ENCODE measurements at regions not wholly inside any gene's neighbourhood (a gene's known extent, or its start where the extent isn't known, plus 50 kb on each side); places are given as distances from the start of the nearest gene placed in this dataset.

GRCh38 chr12:111295176-111295575 lies 73.7 kb downstream of the PHETA1 start:
- Histone ChIP-seq H3K27ac (ENCODE audit: low read depth in 1 of 3, low read length in 2 of 3) (no peak overlapping the region), H3K9me3 (ENCODE audit: control insufficient read depth in 2 of 2, insufficient read depth in 1 of 2, low read depth in 1 of 2, low read length in 1 of 2) (no peaks in the 10 kb centered on the region), H3K4me3 (ENCODE audit: low read depth in 1 of 3, low read length in 3 of 3) (no peak overlapping the region), H3K27me3 (ENCODE audit: control insufficient read depth in 3 of 3, insufficient read depth in 3 of 3, low read length in 3 of 3) (no peaks in the 10 kb centered on the region), H3K36me3 (ENCODE audit: control insufficient read depth in 3 of 3, insufficient read depth in 2 of 3, low read depth in 1 of 3, low read length in 3 of 3) (no peaks in the 10 kb centered on the region), H3K4me1 (ENCODE audit: control insufficient read depth in 3 of 3, insufficient read depth in 2 of 3, low read depth in 1 of 3, low read length in 2 of 3) (no peaks in the 10 kb centered on the region)
- DNase-seq (no peak), FAIRE-seq (no peak)
- 66 to 77% (median 69%) methylated on average over 10 of the region's 10 CpGs for WGBS, 3 donors

DNA sequence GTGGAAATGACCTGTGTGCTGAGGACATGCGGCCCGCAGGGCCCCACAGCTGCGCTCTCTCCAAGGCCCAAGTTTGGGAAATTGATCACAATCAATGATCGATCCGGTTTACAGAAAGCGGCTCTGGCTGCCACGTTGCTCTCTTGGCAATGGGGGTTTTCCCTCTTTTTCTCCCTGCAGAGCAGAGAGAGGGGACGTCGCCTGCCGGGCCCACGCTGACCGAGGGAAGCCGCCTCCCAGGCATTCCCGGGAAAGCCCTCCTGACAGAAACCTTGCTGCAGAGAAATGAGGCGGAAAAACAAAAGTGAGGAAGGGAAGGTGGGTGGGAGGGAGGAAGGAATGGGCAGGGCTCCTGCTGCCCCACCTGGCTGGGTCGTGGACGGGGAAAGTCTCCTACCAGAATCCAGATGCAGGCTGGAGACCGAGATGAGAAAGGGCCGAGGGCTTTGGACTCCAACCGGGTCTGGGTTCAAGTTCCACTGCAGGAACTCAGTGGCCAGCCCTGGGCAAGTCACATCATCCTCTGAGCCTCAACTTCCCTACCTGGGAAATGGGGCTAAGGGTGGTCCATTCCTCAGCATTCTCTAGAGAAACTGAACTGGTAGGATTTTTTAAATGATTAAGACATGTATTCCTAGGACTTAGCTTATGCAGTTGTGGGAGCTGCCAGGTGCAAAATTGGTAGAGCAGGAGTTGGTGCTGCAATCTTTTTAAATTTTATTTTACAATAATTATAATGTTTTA lies 75.5 kb downstream of the PHETA1 start:
- H3K27ac ChIP-seq (ENCODE audit: low read depth in 1 of 3, low read length in 2 of 3): no peak overlapping the region
- no peaks in the 10 kb centered on the region for H3K4me1 ChIP-seq (ENCODE audit: control insufficient read depth in 3 of 3, insufficient read depth in 2 of 3, low read depth in 1 of 3, low read length in 2 of 3)
- no peak for DNase-seq
- H3K9me3 ChIP-seq (ENCODE audit: control insufficient read depth in 2 of 2, insufficient read depth in 1 of 2, low read depth in 1 of 2, low read length in 1 of 2): no peaks in the 10 kb centered on the region
- H3K36me3 ChIP-seq (ENCODE audit: control insufficient read depth in 3 of 3, insufficient read depth in 2 of 3, low read depth in 1 of 3, low read length in 3 of 3): no peaks in the 10 kb centered on the region
- FAIRE-seq: no peak
- H3K4me3 ChIP-seq (ENCODE audit: low read depth in 1 of 3, low read length in 3 of 3): no peak overlapping the region
- H3K27me3 ChIP-seq (ENCODE audit: control insufficient read depth in 3 of 3, insufficient read depth in 3 of 3, low read length in 3 of 3): no peaks in the 10 kb centered on the region
- WGBS, 3 donors: 78 to 81% (median 79%) methylated on average over 18 to 20 of the region's 20 CpGs

DNA sequence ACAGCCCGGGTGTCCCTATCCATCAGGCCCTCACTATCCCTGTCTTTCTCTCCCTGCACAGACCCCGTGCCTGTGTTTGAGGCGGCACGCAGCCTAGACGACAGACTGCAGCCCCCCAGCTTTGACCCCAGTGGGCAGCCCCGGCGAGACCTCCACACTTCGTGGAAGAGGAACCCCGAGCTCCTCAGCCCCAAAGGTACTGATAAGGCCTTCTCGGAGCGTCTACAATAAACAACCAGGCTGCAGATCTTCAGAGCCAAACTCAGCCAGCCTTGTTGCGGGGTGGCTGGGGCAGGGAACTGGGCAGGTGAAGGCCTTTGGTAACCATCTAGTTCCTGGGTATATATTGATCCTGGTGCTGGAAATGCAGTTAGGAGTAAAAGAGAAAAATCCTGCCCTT lies 77.5 kb downstream of the PHETA1 start:
- no peaks in the 10 kb centered on the region for H3K27me3 ChIP-seq (ENCODE audit: control insufficient read depth in 3 of 3, insufficient read depth in 3 of 3, low read length in 3 of 3)
- no peak for FAIRE-seq
- 86 to 91% (median 87%) methylated on average over 12 of the region's 12 CpGs for WGBS, 3 donors
- H3K36me3 ChIP-seq (ENCODE audit: control insufficient read depth in 3 of 3, insufficient read depth in 2 of 3, low read depth in 1 of 3, low read length in 3 of 3): no peaks in the 10 kb centered on the region
- no peak for DNase-seq
- H3K4me3 ChIP-seq (ENCODE audit: low read depth in 1 of 3, low read length in 3 of 3): no peak overlapping the region
- H3K27ac ChIP-seq (ENCODE audit: low read depth in 1 of 3, low read length in 2 of 3): no peak overlapping the region
- H3K9me3 ChIP-seq (ENCODE audit: control insufficient read depth in 2 of 2, insufficient read depth in 1 of 2, low read depth in 1 of 2, low read length in 1 of 2): no peaks in the 10 kb centered on the region
- H3K4me1 ChIP-seq (ENCODE audit: control insufficient read depth in 3 of 3, insufficient read depth in 2 of 3, low read depth in 1 of 3, low read length in 2 of 3): no peaks in the 10 kb centered on the region

- H3K4me3 ChIP-seq (ENCODE audit: low read depth in 1 of 3, low read length in 3 of 3): no peak overlapping the region
- H3K4me1 ChIP-seq (ENCODE audit: control insufficient read depth in 3 of 3, insufficient read depth in 2 of 3, low read depth in 1 of 3, low read length in 2 of 3): no peaks in the 10 kb centered on the region
- WGBS, 3 donors: 60 to 82% (median 72%) methylated on average over 10 of the region's 10 CpGs
- H3K27ac ChIP-seq (ENCODE audit: low read depth in 1 of 3, low read length in 2 of 3): no peak overlapping the region
- no peaks in the 10 kb centered on the region for H3K36me3 ChIP-seq (ENCODE audit: control insufficient read depth in 3 of 3, insufficient read depth in 2 of 3, low read depth in 1 of 3, low read length in 3 of 3)
- H3K27me3 ChIP-seq (ENCODE audit: control insufficient read depth in 3 of 3, insufficient read depth in 3 of 3, low read length in 3 of 3): no peaks in the 10 kb centered on the region
- DNase-seq (no peak), FAIRE-seq (no peak)
- H3K9me3 ChIP-seq (ENCODE audit: control insufficient read depth in 2 of 2, insufficient read depth in 1 of 2, low read depth in 1 of 2, low read length in 1 of 2): no peaks in the 10 kb centered on the region
Measured at GRCh38 chr12:111288771-111289170, 80.1 kb downstream of the PHETA1 start.

DNA sequence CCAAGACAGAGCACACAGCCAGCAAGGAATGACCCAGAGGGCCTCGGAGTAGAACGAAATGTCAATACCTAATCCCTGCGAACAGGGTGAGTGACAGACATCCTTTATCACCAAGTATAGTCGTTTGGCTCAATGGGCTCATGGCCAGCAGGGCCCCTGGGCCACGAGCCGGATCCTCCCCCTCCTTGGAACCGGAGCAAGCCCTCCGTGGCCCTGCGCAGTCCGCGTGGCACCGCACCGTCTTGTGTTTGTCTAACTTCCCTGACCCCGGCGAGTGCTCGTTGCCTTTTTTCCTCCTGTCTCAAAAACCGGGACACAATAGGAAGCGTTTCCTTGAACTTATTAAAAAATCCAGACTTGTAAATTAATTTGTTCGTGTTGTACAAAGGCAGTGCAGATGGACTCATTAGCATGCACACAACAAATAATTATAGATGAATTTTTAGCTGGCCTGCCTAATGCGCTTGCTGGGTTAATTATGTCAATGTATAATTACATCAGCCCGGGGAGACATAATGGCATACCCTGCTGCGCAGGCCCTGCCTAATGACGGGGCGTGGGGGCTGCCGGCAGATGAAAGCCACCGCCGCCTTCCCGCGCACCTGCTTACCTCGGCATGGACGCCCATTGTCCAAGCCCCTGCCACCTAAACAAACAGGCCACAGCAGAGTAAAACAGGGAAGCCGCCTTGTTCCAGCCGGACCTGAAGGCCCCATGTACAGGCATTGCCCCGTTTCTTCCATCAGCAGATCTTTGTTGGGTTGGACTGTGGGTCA lies 81.6 kb downstream of the PHETA1 start:
- Histone ChIP-seq H3K27me3 (ENCODE audit: control insufficient read depth in 3 of 3, insufficient read depth in 3 of 3, low read length in 3 of 3) (no peaks in the 10 kb centered on the region), H3K36me3 (ENCODE audit: control insufficient read depth in 3 of 3, insufficient read depth in 2 of 3, low read depth in 1 of 3, low read length in 3 of 3) (no peaks in the 10 kb centered on the region), H3K9me3 (ENCODE audit: control insufficient read depth in 2 of 2, insufficient read depth in 1 of 2, low read depth in 1 of 2, low read length in 1 of 2) (no peaks in the 10 kb centered on the region), H3K27ac (ENCODE audit: low read depth in 1 of 3, low read length in 2 of 3) (no peak overlapping the region), H3K4me1 (ENCODE audit: control insufficient read depth in 3 of 3, insufficient read depth in 2 of 3, low read depth in 1 of 3, low read length in 2 of 3) (no peaks in the 10 kb centered on the region), H3K4me3 (ENCODE audit: low read depth in 1 of 3, low read length in 3 of 3) (no peak overlapping the region)
- 74 to 79% (median 78%) methylated on average over 34 of the region's 34 CpGs for WGBS, 3 donors
- no peak for FAIRE-seq
- DNase-seq: no peak

GRCh38 chr12:111285200-111285599 lies 83.7 kb downstream of the PHETA1 start:
- no peak overlapping the region for H3K4me3 ChIP-seq (ENCODE audit: low read depth in 1 of 3, low read length in 3 of 3)
- no peak for DNase-seq
- FAIRE-seq: no peak
- H3K27ac ChIP-seq (ENCODE audit: low read depth in 1 of 3, low read length in 2 of 3): no peak overlapping the region
- peaks cover 0 to 12% of the 10 kb centered on the region in 2 donors for H3K9me3 ChIP-seq (ENCODE audit: control insufficient read depth in 2 of 2, insufficient read depth in 1 of 2, low read depth in 1 of 2, low read length in 1 of 2)
- H3K27me3 ChIP-seq (ENCODE audit: control insufficient read depth in 3 of 3, insufficient read depth in 3 of 3, low read length in 3 of 3): no peaks in the 10 kb centered on the region
- H3K4me1 ChIP-seq (ENCODE audit: control insufficient read depth in 3 of 3, insufficient read depth in 2 of 3, low read depth in 1 of 3, low read length in 2 of 3): no peaks in the 10 kb centered on the region
- WGBS, 3 donors: 59 to 64% (median 61%) methylated on average over 5 of the region's 5 CpGs
- H3K36me3 ChIP-seq (ENCODE audit: control insufficient read depth in 3 of 3, insufficient read depth in 2 of 3, low read depth in 1 of 3, low read length in 3 of 3): no peaks in the 10 kb centered on the region

DNA sequence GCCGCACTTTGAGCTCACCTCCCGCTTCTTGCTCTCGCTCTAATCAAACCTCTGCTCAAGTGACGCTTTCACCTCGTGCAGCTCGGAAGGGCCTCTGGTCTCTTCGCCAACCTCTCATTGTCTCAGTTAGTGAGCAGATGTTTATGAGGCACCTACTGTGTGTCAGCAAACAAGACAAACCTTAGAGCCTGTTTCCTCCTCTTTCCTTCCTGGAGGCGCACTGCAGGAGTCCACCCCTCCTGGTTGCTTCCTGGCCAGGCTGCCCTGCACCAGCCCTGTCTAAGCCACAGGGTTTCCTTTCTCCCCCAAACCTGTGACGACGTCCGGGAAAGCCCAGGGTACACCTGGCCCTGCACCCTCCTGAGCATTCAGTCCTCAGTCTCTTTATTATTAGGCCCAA lies 84.2 kb downstream of the PHETA1 start:
- Histone ChIP-seq H3K36me3 (ENCODE audit: control insufficient read depth in 3 of 3, insufficient read depth in 2 of 3, low read depth in 1 of 3, low read length in 3 of 3) (no peaks in the 10 kb centered on the region), H3K27ac (ENCODE audit: low read depth in 1 of 3, low read length in 2 of 3) (no peak overlapping the region), H3K9me3 (ENCODE audit: control insufficient read depth in 2 of 2, insufficient read depth in 1 of 2, low read depth in 1 of 2, low read length in 1 of 2) (peaks cover 0 to 13% of the 10 kb centered on the region in 2 donors), H3K4me3 (ENCODE audit: low read depth in 1 of 3, low read length in 3 of 3) (no peak overlapping the region), H3K27me3 (ENCODE audit: control insufficient read depth in 3 of 3, insufficient read depth in 3 of 3, low read length in 3 of 3) (no peaks in the 10 kb centered on the region), H3K4me1 (ENCODE audit: control insufficient read depth in 3 of 3, insufficient read depth in 2 of 3, low read depth in 1 of 3, low read length in 2 of 3) (no peaks in the 10 kb centered on the region)
- 56 to 59% (median 57%) methylated on average over 11 of the region's 11 CpGs for whole genome bisulfite sequencing, 3 donors
- FAIRE-seq (no peak), DNase-seq (no peak)

DNA sequence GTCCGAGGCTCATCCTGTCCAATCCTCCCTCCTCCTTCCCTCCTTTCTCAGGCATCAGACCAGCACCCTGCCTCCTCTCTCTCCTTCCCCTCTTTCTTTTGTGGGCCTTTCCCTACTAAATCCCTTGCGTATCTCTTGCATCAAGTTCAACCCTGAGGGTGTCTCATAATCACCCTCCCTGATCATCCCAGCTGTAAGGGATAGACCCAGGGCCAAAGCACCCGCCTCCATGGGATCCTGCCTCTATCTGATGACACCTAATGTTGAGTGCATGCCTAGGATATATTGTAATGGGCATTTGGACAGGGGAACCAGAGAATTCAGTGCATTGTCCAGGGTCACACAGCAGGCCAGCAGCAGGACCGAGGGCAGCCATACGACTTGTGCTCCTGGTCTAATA lies 84.9 kb downstream of the PHETA1 start:
- Histone ChIP-seq H3K4me1 (ENCODE audit: control insufficient read depth in 3 of 3, insufficient read depth in 2 of 3, low read depth in 1 of 3, low read length in 2 of 3) (no peaks in the 10 kb centered on the region), H3K9me3 (ENCODE audit: control insufficient read depth in 2 of 2, insufficient read depth in 1 of 2, low read depth in 1 of 2, low read length in 1 of 2) (peaks cover 0 to 13% of the 10 kb centered on the region in 2 donors), H3K27me3 (ENCODE audit: control insufficient read depth in 3 of 3, insufficient read depth in 3 of 3, low read length in 3 of 3) (no peaks in the 10 kb centered on the region), H3K36me3 (ENCODE audit: control insufficient read depth in 3 of 3, insufficient read depth in 2 of 3, low read depth in 1 of 3, low read length in 3 of 3) (no peaks in the 10 kb centered on the region), H3K27ac (ENCODE audit: low read depth in 1 of 3, low read length in 2 of 3) (no peak overlapping the region), H3K4me3 (ENCODE audit: low read depth in 1 of 3, low read length in 3 of 3) (no peak overlapping the region)
- DNase-seq (no peak), FAIRE-seq (no peak)
- 80 to 87% (median 83%) methylated on average over 5 of the region's 5 CpGs for WGBS, 3 donors

Measured in small intestine (tissue), 7 donors.